ENCODE measurements at regions not wholly inside any gene's neighbourhood (a gene's known extent, or its start where the extent isn't known, plus 50 kb on each side); places are given as distances from the start of the nearest gene placed in this dataset.

DNA sequence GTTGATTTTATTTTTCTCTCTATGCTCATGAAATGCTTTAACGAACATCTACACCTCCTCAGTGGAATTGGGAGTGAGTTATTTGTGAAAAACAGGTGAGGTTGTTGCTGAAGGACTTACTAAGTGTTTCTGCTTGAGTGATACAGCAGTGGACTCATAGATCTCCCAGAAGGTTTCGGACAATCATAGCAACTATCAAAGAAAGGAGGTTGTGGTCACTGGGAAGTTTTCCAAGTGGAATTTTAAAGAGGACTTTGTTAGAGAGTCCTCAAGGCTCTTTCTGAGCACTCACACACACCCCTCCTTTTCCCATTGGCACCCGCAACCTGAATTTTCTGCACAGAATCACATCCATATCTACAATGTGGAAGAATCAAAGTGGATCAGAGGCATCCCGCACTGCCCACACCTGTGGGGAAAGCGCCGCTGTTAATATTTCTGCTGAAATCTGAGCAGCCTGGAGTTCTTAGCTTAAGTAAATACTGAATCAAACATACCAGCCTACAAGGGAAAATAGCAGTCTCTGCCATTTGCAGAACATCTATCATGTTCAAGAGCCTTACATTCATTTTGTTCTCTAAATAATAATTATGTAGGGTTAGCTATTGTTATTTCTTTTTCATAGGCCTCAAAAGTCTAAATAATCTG, 719.4 kb downstream of the DIAPH3 start:
- H3K27me3 ChIP-seq (ENCODE audit: control insufficient read depth in 1 of 2, insufficient read depth in 2 of 2, low read length in 2 of 2): no peaks in the 10 kb centered on the region
- ChIA-PET POLR2A (no interaction called here), CTCF (no interaction called here)
- peaks cover 19% of the 10 kb centered on the region for H3K27me3 Mint-ChIP-seq
- DNase-seq (no peak), ATAC-seq (ENCODE audit: poor library complexity) (no peak)
- H3K4me1 Mint-ChIP-seq (ENCODE audit: low read depth): peaks cover 7% of the 10 kb centered on the region
- H3K27ac ChIP-seq (ENCODE audit: low read depth in 1 of 2, low read length in 2 of 2): no peak overlapping the region
- no peaks in the 10 kb centered on the region for H3K36me3 ChIP-seq (ENCODE audit: insufficient read depth, low read length)
- no peaks in the 10 kb centered on the region for H3K36me3 Mint-ChIP-seq (ENCODE audit: low read depth)
- no peak overlapping the region for H3K4me3 Mint-ChIP-seq
- H3K27ac Mint-ChIP-seq: no peak overlapping the region
- no peaks in the 10 kb centered on the region for H3K9me3 Mint-ChIP-seq
- H3K4me3 ChIP-seq (ENCODE audit: low read length): no peak overlapping the region
- intact Hi-C loops (cut with DNase I, micrococcal nuclease): no loop called here
- H3K4me1 ChIP-seq (ENCODE audit: insufficient read depth, low read length): no peaks in the 10 kb centered on the region
- peaks cover 0 to 9% of the 10 kb centered on the region in 2 experiments for H3K9me3 ChIP-seq (ENCODE audit: control insufficient read depth in 1 of 2, insufficient read depth in 1 of 2, low read length in 2 of 2)
- TF ChIP-seq, protein P1, sequence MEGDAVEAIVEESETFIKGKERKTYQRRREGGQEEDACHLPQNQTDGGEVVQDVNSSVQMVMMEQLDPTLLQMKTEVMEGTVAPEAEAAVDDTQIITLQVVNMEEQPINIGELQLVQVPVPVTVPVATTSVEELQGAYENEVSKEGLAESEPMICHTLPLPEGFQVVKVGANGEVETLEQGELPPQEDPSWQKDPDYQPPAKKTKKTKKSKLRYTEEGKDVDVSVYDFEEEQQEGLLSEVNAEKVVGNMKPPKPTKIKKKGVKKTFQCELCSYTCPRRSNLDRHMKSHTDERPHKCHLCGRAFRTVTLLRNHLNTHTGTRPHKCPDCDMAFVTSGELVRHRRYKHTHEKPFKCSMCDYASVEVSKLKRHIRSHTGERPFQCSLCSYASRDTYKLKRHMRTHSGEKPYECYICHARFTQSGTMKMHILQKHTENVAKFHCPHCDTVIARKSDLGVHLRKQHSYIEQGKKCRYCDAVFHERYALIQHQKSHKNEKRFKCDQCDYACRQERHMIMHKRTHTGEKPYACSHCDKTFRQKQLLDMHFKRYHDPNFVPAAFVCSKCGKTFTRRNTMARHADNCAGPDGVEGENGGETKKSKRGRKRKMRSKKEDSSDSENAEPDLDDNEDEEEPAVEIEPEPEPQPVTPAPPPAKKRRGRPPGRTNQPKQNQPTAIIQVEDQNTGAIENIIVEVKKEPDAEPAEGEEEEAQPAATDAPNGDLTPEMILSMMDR (IDR thresholded peaks at IDR 0.05): no peak

DNA sequence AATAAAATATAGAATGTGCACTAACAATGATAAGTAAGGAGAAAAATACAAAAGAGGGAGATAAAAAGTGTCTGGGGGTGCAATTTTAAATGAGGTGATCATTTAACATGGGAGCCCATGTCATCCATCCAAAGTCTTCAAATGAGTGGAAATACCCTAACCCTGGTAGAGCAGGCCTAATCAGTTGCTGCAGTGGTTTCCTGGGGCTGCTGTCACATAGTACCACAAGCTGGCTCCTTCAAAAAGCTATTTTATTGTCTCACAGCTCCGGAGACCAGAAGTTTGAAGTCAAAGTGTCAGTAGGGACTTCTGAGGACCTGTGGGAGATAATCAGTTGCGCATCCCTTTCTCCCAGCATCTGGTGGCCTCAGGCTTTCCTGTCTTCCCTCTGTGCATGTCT, 717.9 kb downstream of the DIAPH3 start:
- H3K27ac Mint-ChIP-seq: no peak overlapping the region
- CTCF ChIA-PET: no interaction called here
- H3K4me3 Mint-ChIP-seq: no peak overlapping the region
- peaks cover 7% of the 10 kb centered on the region for H3K4me1 Mint-ChIP-seq (ENCODE audit: low read depth)
- POLR2A ChIA-PET: no interaction called here
- H3K36me3 Mint-ChIP-seq (ENCODE audit: low read depth): no peaks in the 10 kb centered on the region
- no peak for ATAC-seq (ENCODE audit: poor library complexity)
- no peaks in the 10 kb centered on the region for H3K9me3 ChIP-seq (ENCODE audit: control insufficient read depth in 1 of 2, insufficient read depth in 1 of 2, low read length in 2 of 2)
- TF ChIP-seq, protein P1 (IDR thresholded peaks at IDR 0.05): no peak
- H3K9me3 Mint-ChIP-seq: no peaks in the 10 kb centered on the region
- H3K27ac ChIP-seq (ENCODE audit: low read depth in 1 of 2, low read length in 2 of 2): no peak overlapping the region
- peaks cover 25% of the 10 kb centered on the region for H3K27me3 Mint-ChIP-seq
- intact Hi-C loops (cut with DNase I, micrococcal nuclease): no loop called here
- no peaks in the 10 kb centered on the region for H3K4me1 ChIP-seq (ENCODE audit: insufficient read depth, low read length)
- no peak for DNase-seq
- H3K27me3 ChIP-seq (ENCODE audit: control insufficient read depth in 1 of 2, insufficient read depth in 2 of 2, low read length in 2 of 2): no peaks in the 10 kb centered on the region
- no peak overlapping the region for H3K4me3 ChIP-seq (ENCODE audit: low read length)
- no peaks in the 10 kb centered on the region for H3K36me3 ChIP-seq (ENCODE audit: insufficient read depth, low read length)

DNA sequence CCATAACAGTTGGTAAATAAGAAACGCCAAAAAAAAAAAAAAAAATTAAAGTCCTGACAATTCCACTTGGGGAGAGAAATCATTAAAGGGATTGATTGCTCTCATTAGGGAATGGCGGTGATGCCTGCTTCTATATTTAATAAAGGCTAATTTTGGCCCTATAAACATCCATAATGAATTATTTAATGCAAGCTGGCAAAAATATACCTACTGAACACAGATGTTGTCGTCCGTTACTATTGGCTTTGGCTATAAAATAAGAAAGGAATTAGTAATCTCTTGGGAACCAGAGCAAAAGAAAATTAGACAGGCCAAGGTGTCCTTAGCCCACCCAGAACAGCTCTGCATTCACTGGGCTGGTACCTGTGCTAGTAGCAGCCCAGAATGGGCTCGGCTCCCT, 717.3 kb downstream of the DIAPH3 start:
- H3K27ac Mint-ChIP-seq: no peak overlapping the region
- peaks cover 19% of the 10 kb centered on the region for H3K27me3 Mint-ChIP-seq
- ChIA-PET POLR2A (no interaction called here), CTCF (no interaction called here)
- H3K4me1 Mint-ChIP-seq (ENCODE audit: low read depth): peaks cover 1% of the 10 kb centered on the region
- Histone ChIP-seq H3K4me3 (ENCODE audit: low read length) (no peak overlapping the region), H3K27me3 (ENCODE audit: control insufficient read depth in 1 of 2, insufficient read depth in 2 of 2, low read length in 2 of 2) (no peaks in the 10 kb centered on the region), H3K4me1 (ENCODE audit: insufficient read depth, low read length) (no peaks in the 10 kb centered on the region), H3K36me3 (ENCODE audit: insufficient read depth, low read length) (no peaks in the 10 kb centered on the region), H3K27ac (ENCODE audit: low read depth in 1 of 2, low read length in 2 of 2) (no peak overlapping the region), H3K9me3 (ENCODE audit: control insufficient read depth in 1 of 2, insufficient read depth in 1 of 2, low read length in 2 of 2) (no peaks in the 10 kb centered on the region)
- DNase-seq (no peak), ATAC-seq (ENCODE audit: poor library complexity) (no peak)
- no peaks in the 10 kb centered on the region for H3K9me3 Mint-ChIP-seq
- intact Hi-C loops (cut with DNase I, micrococcal nuclease): no loop called here
- no peaks in the 10 kb centered on the region for H3K36me3 Mint-ChIP-seq (ENCODE audit: low read depth)
- no peak overlapping the region for H3K4me3 Mint-ChIP-seq
- TF ChIP-seq, protein P1 (IDR thresholded peaks at IDR 0.05): no peak

Measured in CD4-positive, alpha-beta T cell (primary cell).